Tibial nerve (tissue), 4 donors: ENCODE measurements at regions not wholly inside any gene's neighbourhood (a gene's known extent, or its start where the extent isn't known, plus 50 kb on each side); places are given as distances from the start of the nearest gene placed in this dataset.
"Not testable (repeated sequence)": the region's sequence is repeated elsewhere in the genome, so short reads cannot be mapped to it uniquely, and the experiment has no call there.

ENCODE experiments used
- DNase-seq, 2 donors: peaks; one replicate each; pipeline ENCODE4 v3.0.0-alpha.2; 2019; ENCODE audit warnings: low spot score in 2 of 2
- H3K27ac ChIP-seq, 4 donors: fragments of 200-600 bp; sonication (generic) in 3 of 4; one replicate each; pipeline ENCODE4 v1.5.1; 2017 to 2019; ENCODE audit warnings: mild to moderate bottlenecking in 1 of 4
- H3K27me3 ChIP-seq, 2 donors: fragments of 200-600 bp; sonication (generic) in 1 of 2; one replicate each; pipeline versions ENCODE4 v1.5.1 to v1.6.0; 2017 to 2019
- H3K36me3 ChIP-seq, 3 donors: fragments of 200-600 bp; sonication (generic); one replicate each; pipeline ENCODE4 v1.5.1; 2018 to 2019
- H3K4me1 ChIP-seq, 4 donors: fragments of 200-600 bp; sonication (generic) in 3 of 4; one replicate each; pipeline ENCODE4 v1.5.1; 2017 to 2019
- H3K4me3 ChIP-seq, 4 donors: fragments of 200-600 bp; sonication (generic) in 3 of 4; one replicate each; pipeline ENCODE4 v1.5.1; 2017 to 2019; ENCODE audit warnings: mild to moderate bottlenecking in 1 of 4, moderate library complexity in 1 of 4
- H3K9me3 ChIP-seq, 4 donors: fragments of 200-600 bp; sonication (generic) in 3 of 4; one replicate each; pipeline ENCODE4 v1.5.1; 2017 to 2019
- CTCF ChIP-seq, 5 experiments: fragments of 200-600 bp in 3 of 5; fragments of 450-650 bp in 2 of 5; sonication (generic) in 3 of 5; IDR thresholded peaks; one replicate each; pipeline ENCODE4 v1.5.1; 2016 to 2019; ENCODE audit warnings: antibody characterized with exemption in 5 of 5, mild to moderate bottlenecking in 3 of 5, moderate library complexity in 2 of 5
- EP300 ChIP-seq, 2 donors: sonication (generic); formaldehyde crosslinking; IDR thresholded peaks; one replicate each; pipeline ENCODE4 v1.6.1; 2017; ENCODE audit warnings: antibody characterized with exemption in 2 of 2, mild to moderate bottlenecking in 1 of 2
- POLR2A ChIP-seq, 2 donors: fragments of 450-650 bp; IDR thresholded peaks; one replicate each; pipeline ENCODE4 v1.6.1; 2017; ENCODE audit warnings: antibody characterized with exemption in 2 of 2, mild to moderate bottlenecking in 2 of 2, moderate library complexity in 2 of 2
- WGBS, 2 donors: methylation state at CpG; one replicate each; pipeline ENCODE4 v1.1.5; 2018; 5-methylcytosine and 5-hydroxymethylcytosine counted together

GRCh38 chr16:77112746-77113145 lies 78.2 kb upstream of the MON1B start:
- 30 to 45% methylated on average over 2 of the region's 2 CpGs for WGBS, 2 donors
- no peaks in the 10 kb centered on the region for H3K36me3 ChIP-seq
- no peak for TF ChIP-seq POLR2A (IDR thresholded peaks at IDR 0.05)
- TF ChIP-seq CTCF (IDR thresholded peaks at IDR 0.05): no peak
- TF ChIP-seq EP300 (IDR thresholded peaks at IDR 0.05): no peak
- no peak overlapping the region for H3K27ac ChIP-seq
- H3K9me3 ChIP-seq: no peaks in the 10 kb centered on the region
- H3K4me1 ChIP-seq: no peaks in the 10 kb centered on the region
- no peak overlapping the region for H3K4me3 ChIP-seq
- no peaks in the 10 kb centered on the region for H3K27me3 ChIP-seq
- DNase-seq: no peak

- WGBS, 2 donors: 24% methylated on average over 3 of the region's 3 CpGs
- no peak for DNase-seq
- Histone ChIP-seq H3K9me3 (no peaks in the 10 kb centered on the region), H3K36me3 (no peaks in the 10 kb centered on the region), H3K4me3 (no peak overlapping the region), H3K4me1 (no peaks in the 10 kb centered on the region), H3K27me3 (no peaks in the 10 kb centered on the region), H3K27ac (no peak overlapping the region)
- TF ChIP-seq CTCF (IDR thresholded peaks at IDR 0.05) (no peak), POLR2A (IDR thresholded peaks at IDR 0.05) (no peak), EP300 (IDR thresholded peaks at IDR 0.05) (no peak)
These were observed 77.2 kb upstream of the MON1B start for GRCh38 chr16:77113835-77114234.

- H3K4me3 ChIP-seq, H3K4me1 ChIP-seq, H3K27ac ChIP-seq, H3K27me3 ChIP-seq, H3K9me3 ChIP-seq, H3K36me3 ChIP-seq, DNase-seq: not testable (repeated sequence)
- 92 to 96% methylated on average over 4 of the region's 4 CpGs for WGBS, 2 donors
These were observed 76.6 kb upstream of the MON1B start for GRCh38 chr16:77114361-77114760.

- Histone ChIP-seq H3K36me3 (no peaks in the 10 kb centered on the region), H3K27ac (no peak overlapping the region), H3K4me3 (no peak overlapping the region), H3K4me1 (no peaks in the 10 kb centered on the region), H3K9me3 (no peaks in the 10 kb centered on the region), H3K27me3 (no peaks in the 10 kb centered on the region)
- 45 to 46% methylated on average over 2 of the region's 2 CpGs for WGBS, 2 donors
- TF ChIP-seq EP300 (IDR thresholded peaks at IDR 0.05) (no peak), POLR2A (IDR thresholded peaks at IDR 0.05) (no peak), CTCF (IDR thresholded peaks at IDR 0.05) (no peak)
- no peak for DNase-seq
These were observed 74.1 kb upstream of the MON1B start for GRCh38 chr16:77116856-77117255.

- Histone ChIP-seq H3K27me3 (no peaks in the 10 kb centered on the region), H3K9me3 (no peaks in the 10 kb centered on the region), H3K27ac (no peak overlapping the region), H3K36me3 (no peaks in the 10 kb centered on the region), H3K4me3 (no peak overlapping the region), H3K4me1 (no peaks in the 10 kb centered on the region)
- no peak for DNase-seq
- WGBS, 2 donors: 52 to 53% methylated on average over 3 of the region's 3 CpGs
- TF ChIP-seq EP300 (IDR thresholded peaks at IDR 0.05) (no peak), POLR2A (IDR thresholded peaks at IDR 0.05) (no peak), CTCF (IDR thresholded peaks at IDR 0.05) (no peak)
These were observed 73.3 kb upstream of the MON1B start for GRCh38 chr16:77117707-77118106.

- Histone ChIP-seq H3K27ac (no peak overlapping the region), H3K27me3 (no peaks in the 10 kb centered on the region), H3K9me3 (peaks cover 0 to 2% (median 0%) of the 10 kb centered on the region in 4 donors), H3K36me3 (no peaks in the 10 kb centered on the region), H3K4me1 (no peaks in the 10 kb centered on the region), H3K4me3 (no peak overlapping the region)
- TF ChIP-seq POLR2A (IDR thresholded peaks at IDR 0.05): no peak
- no peak for TF ChIP-seq CTCF (IDR thresholded peaks at IDR 0.05)
- TF ChIP-seq EP300 (IDR thresholded peaks at IDR 0.05): no peak
- 32 to 42% methylated on average over 2 of the region's 2 CpGs for WGBS, 2 donors
- no peak for DNase-seq
These were observed 59.6 kb upstream of the MON1B start for GRCh38 chr16:77131398-77131797.
